Right atrium auricular region (tissue), 2 donors: ENCODE measurements at regions not wholly inside any gene's neighbourhood (a gene's known extent, or its start where the extent isn't known, plus 50 kb on each side); places are given as distances from the start of the nearest gene placed in this dataset.

ENCODE experiments used
- DNase-seq: peaks from one replicate; pipeline ENCODE4 v3.0.0-alpha.2; 2019; ENCODE audit warnings: low spot score
- H3K27ac ChIP-seq, 2 donors: fragments of 200-600 bp; sonication (generic); 1 replicate in 1 of 2; 2 replicates in 1 of 2; pipeline ENCODE4 v1.5.1; 2016 to 2019
- H3K27me3 ChIP-seq, 2 donors: fragments of 200-600 bp; sonication (generic); one replicate each; pipeline versions ENCODE4 v1.5.1 to v1.6.0; 2017 to 2019
- H3K36me3 ChIP-seq: fragments of 200-600 bp; sonication (generic); one replicate; pipeline ENCODE4 v1.5.1; 2016
- H3K4me1 ChIP-seq, 2 donors: fragments of 200-600 bp; sonication (generic); one replicate each; pipeline versions ENCODE4 v1.5.1 to v1.6.0; 2017 to 2019
- H3K4me3 ChIP-seq, 2 donors: fragments of 200-600 bp; sonication (generic); 1 replicate in 1 of 2; 2 replicates in 1 of 2; pipeline ENCODE4 v1.5.1; 2017 to 2019; ENCODE audit warnings: mild to moderate bottlenecking in 1 of 2, moderate library complexity in 1 of 2
- H3K9me3 ChIP-seq, 2 donors: fragments of 200-600 bp; sonication (generic); one replicate each; pipeline ENCODE4 v1.5.1; 2019
- TF ChIP-seq, protein P1 (sequence below), 2 donors: fragments of 200-600 bp; sonication (generic); IDR thresholded peaks; one replicate each; pipeline ENCODE4 v1.5.1; 2019; ENCODE audit warnings: antibody characterized with exemption in 2 of 2

DNA sequence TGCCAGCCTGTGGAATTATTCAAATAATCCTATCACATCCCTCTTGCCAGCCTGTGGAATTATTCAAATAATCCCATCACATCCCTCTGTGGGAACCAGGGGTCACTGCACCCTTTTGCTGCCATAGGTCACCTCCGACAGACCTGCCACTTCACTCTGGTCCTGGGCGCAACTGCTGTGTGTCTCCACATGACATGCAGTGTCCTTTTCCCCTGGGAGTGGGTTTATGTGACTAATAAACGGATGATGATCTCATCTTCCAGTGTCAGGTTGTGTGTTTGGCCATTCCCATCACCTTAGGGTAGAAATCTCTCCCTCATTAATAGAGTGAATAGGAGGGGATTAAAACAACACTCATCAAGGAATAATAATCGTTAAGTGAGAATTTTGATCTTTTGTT is 603.6 kb upstream of the NR2F2 start:
- Histone ChIP-seq H3K36me3 (no peaks in the 10 kb centered on the region), H3K27ac (no peak overlapping the region), H3K9me3 (no peaks in the 10 kb centered on the region), H3K4me3 (no peak overlapping the region), H3K27me3 (no peaks in the 10 kb centered on the region), H3K4me1 (no peaks in the 10 kb centered on the region)
- TF ChIP-seq, protein P1, sequence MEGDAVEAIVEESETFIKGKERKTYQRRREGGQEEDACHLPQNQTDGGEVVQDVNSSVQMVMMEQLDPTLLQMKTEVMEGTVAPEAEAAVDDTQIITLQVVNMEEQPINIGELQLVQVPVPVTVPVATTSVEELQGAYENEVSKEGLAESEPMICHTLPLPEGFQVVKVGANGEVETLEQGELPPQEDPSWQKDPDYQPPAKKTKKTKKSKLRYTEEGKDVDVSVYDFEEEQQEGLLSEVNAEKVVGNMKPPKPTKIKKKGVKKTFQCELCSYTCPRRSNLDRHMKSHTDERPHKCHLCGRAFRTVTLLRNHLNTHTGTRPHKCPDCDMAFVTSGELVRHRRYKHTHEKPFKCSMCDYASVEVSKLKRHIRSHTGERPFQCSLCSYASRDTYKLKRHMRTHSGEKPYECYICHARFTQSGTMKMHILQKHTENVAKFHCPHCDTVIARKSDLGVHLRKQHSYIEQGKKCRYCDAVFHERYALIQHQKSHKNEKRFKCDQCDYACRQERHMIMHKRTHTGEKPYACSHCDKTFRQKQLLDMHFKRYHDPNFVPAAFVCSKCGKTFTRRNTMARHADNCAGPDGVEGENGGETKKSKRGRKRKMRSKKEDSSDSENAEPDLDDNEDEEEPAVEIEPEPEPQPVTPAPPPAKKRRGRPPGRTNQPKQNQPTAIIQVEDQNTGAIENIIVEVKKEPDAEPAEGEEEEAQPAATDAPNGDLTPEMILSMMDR (IDR thresholded peaks at IDR 0.05) = no peak
- no peak for DNase-seq

DNA sequence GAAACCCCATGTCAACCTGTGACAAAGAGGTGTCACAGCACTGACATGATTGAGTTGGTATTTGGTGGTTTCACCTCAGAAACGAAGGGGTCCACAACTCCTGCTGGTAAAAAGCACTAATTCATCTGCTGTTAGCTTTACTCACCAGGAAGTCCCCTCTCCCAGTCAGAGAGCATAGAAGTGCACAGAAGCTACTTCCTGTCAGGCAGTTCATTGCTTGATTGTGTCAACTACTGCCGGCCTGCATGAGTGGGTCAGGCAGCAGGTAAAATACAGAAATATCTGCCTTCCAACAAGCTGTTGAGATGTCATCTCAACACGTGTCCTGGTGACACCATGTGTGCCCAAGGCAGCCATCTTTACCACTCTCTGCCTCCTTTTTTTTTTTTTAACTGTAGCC is 596.6 kb upstream of the NR2F2 start:
- TF ChIP-seq, protein P1 (IDR thresholded peaks at IDR 0.05) = no peak
- no peak for DNase-seq
- Histone ChIP-seq H3K27me3 (no peaks in the 10 kb centered on the region), H3K36me3 (no peaks in the 10 kb centered on the region), H3K4me3 (no peak overlapping the region), H3K27ac (no peak overlapping the region), H3K9me3 (no peaks in the 10 kb centered on the region), H3K4me1 (peaks cover 0 to 6% of the 10 kb centered on the region in 2 donors)

DNA sequence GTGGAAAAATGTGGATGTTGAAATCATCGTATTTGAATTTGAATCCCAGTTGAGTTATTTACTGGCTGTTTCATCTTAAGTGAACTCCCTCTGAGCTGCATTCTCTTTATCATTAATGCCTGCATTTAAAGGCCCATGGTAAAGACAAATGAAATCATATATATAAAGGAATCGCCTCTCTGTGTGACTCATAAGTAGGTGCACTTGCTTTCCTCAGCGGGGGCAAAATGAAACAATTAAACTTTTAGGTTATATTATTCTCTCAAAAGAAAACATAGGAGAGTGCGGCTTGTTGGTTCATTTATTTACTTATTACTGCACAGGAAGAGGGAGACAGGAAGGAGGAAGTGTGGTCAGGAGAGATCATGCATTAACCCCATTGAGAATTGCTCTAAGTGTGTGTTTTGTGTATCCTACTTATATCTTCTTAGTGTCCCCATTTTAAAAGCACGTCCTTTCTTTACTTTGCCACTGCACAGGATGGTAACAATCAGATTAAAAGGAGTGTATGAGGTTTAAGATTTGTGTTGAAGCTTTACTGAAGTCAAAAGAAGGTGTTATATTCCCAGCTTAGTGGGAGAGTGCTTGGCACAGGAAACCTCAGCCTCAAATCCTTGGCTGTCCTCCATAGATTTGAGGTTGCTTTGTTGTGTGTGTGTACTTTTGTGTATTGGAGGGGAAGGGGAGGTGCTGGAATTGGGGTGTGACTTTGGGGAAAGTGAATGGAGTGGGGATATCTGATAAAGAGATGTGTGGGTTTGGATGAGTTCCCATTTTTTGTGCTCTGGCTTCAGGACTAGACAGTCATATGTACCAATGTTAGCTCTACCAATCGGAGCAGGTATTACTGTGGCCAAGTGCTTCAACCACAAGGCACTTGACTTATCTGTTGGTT is 595.8 kb upstream of the NR2F2 start:
- Histone ChIP-seq H3K9me3 (no peaks in the 10 kb centered on the region), H3K36me3 (no peaks in the 10 kb centered on the region), H3K4me1 (peaks cover 0 to 6% of the 10 kb centered on the region in 2 donors), H3K4me3 (no peak overlapping the region), H3K27me3 (no peaks in the 10 kb centered on the region), H3K27ac (no peak overlapping the region)
- DNase-seq = no peak
- TF ChIP-seq, protein P1 (IDR thresholded peaks at IDR 0.05) = no peak

DNA sequence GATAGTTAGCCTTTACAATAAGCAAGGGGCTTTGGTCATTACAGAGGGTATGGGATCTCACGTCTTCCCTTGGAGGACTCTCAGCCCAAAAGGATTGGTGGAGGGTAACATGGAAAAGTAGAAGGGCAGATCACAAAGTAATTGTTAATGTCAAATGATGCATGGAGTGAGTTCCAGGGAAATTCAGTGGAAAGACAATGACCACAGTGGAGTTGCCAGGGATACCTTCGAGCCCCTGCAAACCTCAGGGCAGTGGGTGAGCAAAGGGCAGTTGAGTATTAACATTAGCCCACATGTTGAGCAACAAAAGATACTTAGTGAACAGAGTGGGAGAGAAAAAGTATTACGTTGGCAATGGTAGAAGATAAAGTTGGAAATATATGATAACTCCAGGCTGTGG is 593.4 kb upstream of the NR2F2 start:
- H3K4me3 ChIP-seq = no peak overlapping the region
- H3K36me3 ChIP-seq = no peaks in the 10 kb centered on the region
- no peak overlapping the region for H3K27ac ChIP-seq
- no peak for DNase-seq
- no peaks in the 10 kb centered on the region for H3K9me3 ChIP-seq
- H3K27me3 ChIP-seq = no peaks in the 10 kb centered on the region
- TF ChIP-seq, protein P1 (IDR thresholded peaks at IDR 0.05) = no peak
- peaks cover 0 to 6% of the 10 kb centered on the region in 2 donors for H3K4me1 ChIP-seq

DNA sequence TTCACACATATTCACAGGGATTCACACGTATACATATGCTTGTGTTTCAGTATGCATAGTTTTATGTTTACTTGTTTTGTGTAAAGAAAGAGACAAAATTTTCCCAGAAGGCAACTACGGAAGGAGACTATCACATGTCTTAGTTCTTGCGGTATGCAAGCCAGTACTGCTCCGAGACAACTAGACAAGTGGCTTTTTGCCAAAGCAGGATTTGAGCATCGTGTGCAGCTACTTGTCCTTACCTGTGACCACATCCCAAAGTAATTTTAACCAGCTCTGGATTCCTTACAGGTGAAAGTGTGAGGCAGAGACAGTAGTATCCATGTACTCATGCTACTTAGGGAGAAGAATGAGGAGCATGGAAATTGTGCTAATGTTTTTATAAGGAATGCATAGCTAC is 591.4 kb upstream of the NR2F2 start:
- no peaks in the 10 kb centered on the region for H3K9me3 ChIP-seq
- no peaks in the 10 kb centered on the region for H3K27me3 ChIP-seq
- DNase-seq = no peak
- no peaks in the 10 kb centered on the region for H3K36me3 ChIP-seq
- H3K4me1 ChIP-seq = peaks cover 0 to 6% of the 10 kb centered on the region in 2 donors
- TF ChIP-seq, protein P1 (IDR thresholded peaks at IDR 0.05) = no peak
- no peak overlapping the region for H3K4me3 ChIP-seq
- no peak overlapping the region for H3K27ac ChIP-seq
